HG02840 (cell line): ENCODE measurements at regions not wholly inside any gene's neighbourhood (a gene's known extent, or its start where the extent isn't known, plus 50 kb on each side); places are given as distances from the start of the nearest gene placed in this dataset.

Experiments used
- ATAC-seq: cut with Tn5 transposase; IDR thresholded peaks from one replicate; pipeline ENCODE4 v1.9.1; 2021; ENCODE audit warnings: mild to moderate bottlenecking, moderate library complexity, moderate number of reproducible peaks; ENCODE audit not compliant: unreplicated experiment, low FRiP score

GRCh38 chr6:74650668-74651067, 555.2 kb downstream of the COL12A1 start:
- ATAC-seq: no peak

GRCh38 chr6:74646461-74646860, 559.4 kb downstream of the COL12A1 start:
- no peak for ATAC-seq

GRCh38 chr6:74645108-74645849, 560.6 kb downstream of the COL12A1 start:
- no peak for ATAC-seq

GRCh38 chr6:74642101-74642500, 563.8 kb downstream of the COL12A1 start:
- no peak for ATAC-seq

- no peak for ATAC-seq
Observed at GRCh38 chr6:74638412-74638811, 567.4 kb downstream of the COL12A1 start.

GRCh38 chr6:74632196-74632875, 573.5 kb downstream of the COL12A1 start:
- no peak for ATAC-seq

- ATAC-seq: no peak
Observed at GRCh38 chr6:74631564-74631963, 574.3 kb downstream of the COL12A1 start.

GRCh38 chr6:74626288-74626687, 579.6 kb downstream of the COL12A1 start:
- no peak for ATAC-seq

GRCh38 chr6:74623027-74623426, 582.8 kb downstream of the COL12A1 start:
- no peak for ATAC-seq

- no peak for ATAC-seq
Observed at GRCh38 chr6:74611220-74611619, 594.6 kb downstream of the COL12A1 start.

- ATAC-seq: no peak
Observed at GRCh38 chr6:74610352-74610751, 595.5 kb downstream of the COL12A1 start.

- no peak for ATAC-seq
Observed at GRCh38 chr6:74609871-74610270, 596.0 kb downstream of the COL12A1 start.

- no peak for ATAC-seq
Observed at GRCh38 chr6:74607934-74608333, 597.9 kb downstream of the COL12A1 start.

- ATAC-seq: no peak
Observed at GRCh38 chr6:74607468-74607867, 598.4 kb downstream of the COL12A1 start.

- no peak for ATAC-seq
Observed at GRCh38 chr6:74606582-74607071, 599.2 kb downstream of the COL12A1 start.

- ATAC-seq: no peak
Observed at GRCh38 chr6:74605922-74606581, 599.8 kb downstream of the COL12A1 start.

- ATAC-seq: no peak
Observed at GRCh38 chr6:74604279-74604678, 601.6 kb downstream of the COL12A1 start.

GRCh38 chr6:74603322-74604076, 602.4 kb downstream of the COL12A1 start:
- ATAC-seq: no peak

- ATAC-seq: no peak
Observed at GRCh38 chr6:74602206-74602605, 603.6 kb downstream of the COL12A1 start.
